ENCODE measurements at regions not wholly inside any gene's neighbourhood (a gene's known extent, or its start where the extent isn't known, plus 50 kb on each side); places are given as distances from the start of the nearest gene placed in this dataset.

DNA sequence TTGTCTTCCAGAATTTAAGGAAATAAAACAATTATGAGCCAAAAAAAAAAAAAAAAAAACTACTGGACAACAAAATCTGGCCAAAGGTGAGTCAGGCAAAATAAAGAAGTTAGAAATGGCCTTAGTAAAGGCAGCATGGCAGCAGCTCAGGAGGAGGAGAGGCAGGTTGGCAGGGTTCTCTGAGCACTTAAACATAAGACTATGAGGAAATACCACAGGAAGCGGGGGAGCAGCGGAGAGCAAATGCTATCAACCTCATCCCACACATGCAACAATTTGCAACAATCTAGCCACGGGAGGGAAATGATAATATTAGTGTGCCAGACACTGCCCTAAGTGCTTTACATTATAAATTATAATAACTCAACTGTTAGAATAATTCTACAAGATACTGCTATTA is 247.3 kb upstream of the NSMCE3 start:
- FAIRE-seq = no peak
- TF ChIP-seq EZH2 (IDR thresholded peaks at IDR 0.05; ENCODE audit: low read length) = no peak
- TF ChIP-seq, protein P1, sequence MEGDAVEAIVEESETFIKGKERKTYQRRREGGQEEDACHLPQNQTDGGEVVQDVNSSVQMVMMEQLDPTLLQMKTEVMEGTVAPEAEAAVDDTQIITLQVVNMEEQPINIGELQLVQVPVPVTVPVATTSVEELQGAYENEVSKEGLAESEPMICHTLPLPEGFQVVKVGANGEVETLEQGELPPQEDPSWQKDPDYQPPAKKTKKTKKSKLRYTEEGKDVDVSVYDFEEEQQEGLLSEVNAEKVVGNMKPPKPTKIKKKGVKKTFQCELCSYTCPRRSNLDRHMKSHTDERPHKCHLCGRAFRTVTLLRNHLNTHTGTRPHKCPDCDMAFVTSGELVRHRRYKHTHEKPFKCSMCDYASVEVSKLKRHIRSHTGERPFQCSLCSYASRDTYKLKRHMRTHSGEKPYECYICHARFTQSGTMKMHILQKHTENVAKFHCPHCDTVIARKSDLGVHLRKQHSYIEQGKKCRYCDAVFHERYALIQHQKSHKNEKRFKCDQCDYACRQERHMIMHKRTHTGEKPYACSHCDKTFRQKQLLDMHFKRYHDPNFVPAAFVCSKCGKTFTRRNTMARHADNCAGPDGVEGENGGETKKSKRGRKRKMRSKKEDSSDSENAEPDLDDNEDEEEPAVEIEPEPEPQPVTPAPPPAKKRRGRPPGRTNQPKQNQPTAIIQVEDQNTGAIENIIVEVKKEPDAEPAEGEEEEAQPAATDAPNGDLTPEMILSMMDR (optimal IDR thresholded peaks at IDR 0.05 in 1 of 3, IDR thresholded peaks at IDR 0.05 in 1 of 3, conservative IDR thresholded peaks at IDR 0.05 in 1 of 3; ENCODE audit: extremely low read depth in 1 of 3, insufficient read depth in 2 of 3, low read length in 3 of 3) = no peak

DNA sequence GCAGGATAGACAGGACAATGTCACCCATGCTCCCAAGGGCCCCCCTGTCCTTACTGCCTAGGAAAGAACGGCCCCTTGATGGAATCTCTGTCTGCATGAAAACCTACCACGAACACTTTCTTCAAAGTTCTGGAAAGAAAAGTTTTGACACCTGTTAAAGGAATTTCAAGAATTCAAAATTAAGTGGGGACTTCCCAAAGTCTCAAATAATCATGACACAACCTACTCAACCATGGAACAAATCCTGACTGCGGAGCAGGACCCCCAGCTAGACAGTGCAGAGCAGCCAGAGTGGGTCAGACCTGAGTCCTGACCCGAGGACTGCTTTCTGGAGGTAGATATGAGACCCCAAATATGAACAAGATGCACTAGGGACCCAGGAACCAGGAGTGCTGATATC is 245.3 kb upstream of the NSMCE3 start:
- DNase-seq (ENCODE audit: low read depth, low spot score) = no peak
- dilution Hi-C loops (cut with MboI; ENCODE audit: extremely low pct_ligation_motif_present, low sequenced_read_pairs) = no loop called here
- no peak for FAIRE-seq
- H3K9me1 ChIP-seq (ENCODE audit: control insufficient read depth, extremely low read depth, insufficient read depth, low read length) = no peaks in the 10 kb centered on the region
- H3K9me3 ChIP-seq (ENCODE audit: control insufficient read depth, low read depth, low read length) = peaks cover 2% of the 10 kb centered on the region
- H3K36me3 ChIP-seq (ENCODE audit: control insufficient read depth in 2 of 2, extremely low read depth in 1 of 2, insufficient read depth in 2 of 2, low read length in 2 of 2) = no peaks in the 10 kb centered on the region
- no peak overlapping the region for H3K27ac ChIP-seq (ENCODE audit: control insufficient read depth, insufficient read depth, low read length)
- H4K20me1 ChIP-seq (ENCODE audit: control insufficient read depth, extremely low read depth, insufficient read depth, low read length) = no peaks in the 10 kb centered on the region
- H2AFZ ChIP-seq (ENCODE audit: control insufficient read depth, low read length) = no peak overlapping the region
- no peak overlapping the region for H3K9ac ChIP-seq (ENCODE audit: control insufficient read depth, extremely low read depth, insufficient read depth, low read length)
- no peaks in the 10 kb centered on the region for H3K79me2 ChIP-seq (ENCODE audit: control insufficient read depth, insufficient read depth, low read length)
- no peaks in the 10 kb centered on the region for H3K4me1 ChIP-seq (ENCODE audit: control insufficient read depth, extremely low read depth, insufficient read depth, low read length)
- H3K27me3 ChIP-seq (ENCODE audit: control insufficient read depth, extremely low read depth, insufficient read depth, low read length) = no peaks in the 10 kb centered on the region
- TF ChIP-seq, protein P1 (optimal IDR thresholded peaks at IDR 0.05 in 1 of 3, IDR thresholded peaks at IDR 0.05 in 1 of 3, conservative IDR thresholded peaks at IDR 0.05 in 1 of 3; ENCODE audit: extremely low read depth in 1 of 3, insufficient read depth in 2 of 3, low read length in 3 of 3) = no peak
- no peak for TF ChIP-seq EZH2 (IDR thresholded peaks at IDR 0.05; ENCODE audit: low read length)
- H3K4me3 ChIP-seq (ENCODE audit: control insufficient read depth in 2 of 3, extremely low read depth in 1 of 3, insufficient read depth in 2 of 3, low read depth in 1 of 3, low read length in 3 of 3) = no peak overlapping the region
- H3K4me2 ChIP-seq (ENCODE audit: control insufficient read depth, extremely low read depth, insufficient read depth, low read depth, low read length) = no peak overlapping the region

More for the DNA sequence above, 247.3 kb upstream of the NSMCE3 start:
- H3K79me2 ChIP-seq (ENCODE audit: control insufficient read depth, insufficient read depth, low read length) = no peaks in the 10 kb centered on the region
- dilution Hi-C loops (cut with MboI; ENCODE audit: extremely low pct_ligation_motif_present, low sequenced_read_pairs) = no loop called here
- no peaks in the 10 kb centered on the region for H4K20me1 ChIP-seq (ENCODE audit: control insufficient read depth, extremely low read depth, insufficient read depth, low read length)
- H3K4me1 ChIP-seq (ENCODE audit: control insufficient read depth, extremely low read depth, insufficient read depth, low read length) = no peaks in the 10 kb centered on the region
- H2AFZ ChIP-seq (ENCODE audit: control insufficient read depth, low read length) = no peak overlapping the region
- H3K9ac ChIP-seq (ENCODE audit: control insufficient read depth, extremely low read depth, insufficient read depth, low read length) = no peak overlapping the region
- no peaks in the 10 kb centered on the region for H3K27me3 ChIP-seq (ENCODE audit: control insufficient read depth, extremely low read depth, insufficient read depth, low read length)
- DNase-seq (ENCODE audit: low read depth, low spot score) = no peak
- H3K4me3 ChIP-seq (ENCODE audit: control insufficient read depth in 2 of 3, extremely low read depth in 1 of 3, insufficient read depth in 2 of 3, low read depth in 1 of 3, low read length in 3 of 3) = no peak overlapping the region
- H3K9me1 ChIP-seq (ENCODE audit: control insufficient read depth, extremely low read depth, insufficient read depth, low read length) = no peaks in the 10 kb centered on the region
- peaks cover 2% of the 10 kb centered on the region for H3K9me3 ChIP-seq (ENCODE audit: control insufficient read depth, low read depth, low read length)
- H3K36me3 ChIP-seq (ENCODE audit: control insufficient read depth in 2 of 2, extremely low read depth in 1 of 2, insufficient read depth in 2 of 2, low read length in 2 of 2) = no peaks in the 10 kb centered on the region
- no peak overlapping the region for H3K27ac ChIP-seq (ENCODE audit: control insufficient read depth, insufficient read depth, low read length)
- no peak overlapping the region for H3K4me2 ChIP-seq (ENCODE audit: control insufficient read depth, extremely low read depth, insufficient read depth, low read depth, low read length)
